Motor neuron (in vitro differentiated cells): ENCODE measurements at regions not wholly inside any gene's neighbourhood (a gene's known extent, or its start where the extent isn't known, plus 50 kb on each side); places are given as distances from the start of the nearest gene placed in this dataset.
"Not testable (repeated sequence)": the region's sequence is repeated elsewhere in the genome, so short reads cannot be mapped to it uniquely, and the experiment has no call there.

ENCODE experiments used
- ATAC-seq, 8 experiments: fragments of 200-7000 bp; cut with Tn5 transposase; replicated peaks in 6 of 8; 2 replicates each; pipeline ENCODE4 v1.8.0; 2021; ENCODE audit warnings: mild to moderate bottlenecking in 8 of 8, moderate library complexity in 8 of 8
- H3K27ac ChIP-seq, 2 donors: fragments of 250-450 bp; sonication (Bioruptor Pico); 2 replicates each; pipeline ENCODE4 v1.9.0; 2021; ENCODE audit warnings: antibody characterized with exemption in 2 of 2, mild to moderate bottlenecking in 2 of 2, moderate library complexity in 1 of 2
- H3K4me1 ChIP-seq, 2 donors: fragments of 250-450 bp; sonication (Bioruptor Pico); replicated peaks in 1 of 2; 2 replicates each; pipeline ENCODE4 v1.6.1; 2021; ENCODE audit warnings: antibody characterized with exemption in 2 of 2, mild to moderate bottlenecking in 2 of 2, moderate library complexity in 1 of 2
- H3K4me3 ChIP-seq, 5 donors: fragments of 250-450 bp; sonication (Bioruptor Pico); 2 replicates each; pipeline ENCODE4 v1.9.0; 2021; ENCODE audit warnings: antibody characterized with exemption in 5 of 5, mild to moderate bottlenecking in 5 of 5, moderate library complexity in 4 of 5
- WGBS, 10 experiments: fragments of 450-650 bp; shearing (Covaris generic); methylation state at CpG; one replicate each; pipeline ENCODE4 v1.0.0; 2022; 5-methylcytosine and 5-hydroxymethylcytosine counted together
- in situ Hi-C, 9 experiments: fragments of 400-800 bp; cut with MboI; loops; one replicate each; pipeline ENCODE4 v1.15.0; 2021; ENCODE audit warnings: low sequenced_read_pairs in 9 of 9, low pct_unique_long_range_greater_than_20kb in 2 of 9; ENCODE audit not compliant: unreplicated experiment in 9 of 9

DNA sequence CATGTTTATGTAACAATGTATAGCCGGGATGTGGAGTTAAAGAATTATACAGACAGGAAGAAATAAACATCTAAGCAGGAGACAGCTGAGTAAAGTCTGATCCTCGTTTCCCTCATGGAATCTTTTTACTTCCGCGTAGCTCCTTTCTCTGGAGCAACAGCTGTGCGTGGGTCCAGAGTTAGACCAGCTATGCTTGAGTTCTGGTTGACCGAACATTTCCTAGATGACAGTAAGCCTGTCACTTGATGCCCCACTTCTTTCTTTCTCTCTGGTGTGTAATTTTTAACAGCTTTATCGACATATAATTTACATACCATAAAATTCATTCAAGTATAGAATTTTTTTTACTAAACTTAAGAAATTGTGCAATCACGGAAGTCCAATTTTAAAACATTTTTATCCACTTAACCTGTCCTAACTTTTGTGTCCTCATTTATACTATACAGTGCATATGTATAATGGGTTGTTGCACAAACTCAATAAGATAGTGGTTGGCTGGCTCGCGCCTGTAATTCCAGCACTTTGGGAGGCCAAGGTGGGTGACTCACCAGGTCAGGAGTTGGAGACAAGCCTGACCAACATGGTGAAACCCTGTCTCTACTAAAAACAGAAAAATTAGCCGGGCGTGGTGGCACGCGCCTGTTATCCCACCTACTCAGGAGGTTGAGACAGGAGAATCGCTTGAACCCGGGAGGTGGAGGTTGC is 58.5 kb upstream of the ABI1 start:
- in situ Hi-C loops, H3K27ac ChIP-seq, H3K4me1 ChIP-seq, H3K4me3 ChIP-seq, ATAC-seq: not testable (repeated sequence)
- 36 to 95% (median 67%) methylated on average over 1 to 12 of the region's 16 CpGs; no CpG with 5 or more reads in 1 of the 10 experiments for WGBS, 10 experiments

DNA sequence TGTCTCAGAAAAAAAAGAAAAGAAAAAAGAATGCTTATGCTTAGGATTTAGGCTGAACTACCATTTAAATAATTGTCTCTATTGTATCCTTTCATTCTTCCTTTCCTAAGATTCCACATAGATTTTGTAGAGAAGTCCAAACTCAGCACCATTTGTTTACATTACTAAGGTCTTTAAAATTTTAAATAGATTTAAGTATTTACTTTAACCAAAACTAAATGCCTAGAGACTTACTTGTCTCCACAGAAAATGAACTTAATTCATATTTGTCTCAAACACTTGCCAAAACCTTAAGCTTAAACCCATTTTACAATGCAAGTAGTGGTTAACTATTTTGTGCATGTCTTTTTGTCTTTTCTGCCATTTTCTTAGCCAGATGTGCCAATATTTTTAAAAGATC is 54.1 kb upstream of the ABI1 start:
- no peak overlapping the region for H3K27ac ChIP-seq
- no peak overlapping the region for H3K4me3 ChIP-seq
- ATAC-seq: no peak
- no peaks in the 10 kb centered on the region for H3K4me1 ChIP-seq
- in situ Hi-C loops: no loop called here

DNA sequence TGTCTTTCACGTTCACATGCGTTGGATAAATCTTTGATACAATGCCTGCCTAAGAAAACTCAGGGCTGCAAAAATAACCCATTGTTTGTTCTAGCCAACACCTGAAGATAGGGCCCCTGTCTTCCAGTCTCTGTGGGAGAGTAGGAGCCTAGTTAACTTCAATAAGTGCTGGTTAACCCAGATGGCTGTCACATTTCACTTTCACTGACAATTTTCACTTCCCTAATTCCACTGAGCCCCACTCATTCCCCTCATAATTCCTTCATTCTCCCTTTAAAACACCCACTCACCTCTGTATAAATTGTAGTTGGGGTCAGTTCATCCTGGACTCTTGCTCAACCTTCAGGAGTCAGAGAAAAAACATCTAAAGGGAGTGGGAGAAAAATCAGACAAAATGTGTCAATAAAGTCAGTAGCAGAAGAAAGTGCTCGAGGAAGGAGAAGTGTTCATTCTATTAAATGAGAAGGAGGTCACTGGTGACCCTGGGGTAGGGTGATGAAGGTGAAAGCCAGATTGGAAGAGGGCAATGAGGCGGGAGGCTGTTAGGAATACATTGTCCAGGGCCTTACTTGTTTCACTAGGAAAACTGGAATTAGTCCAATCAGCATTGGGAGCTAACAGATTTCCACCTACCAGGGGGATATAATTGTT is 51.2 kb upstream of the ABI1 start:
- in situ Hi-C loops: no loop called here
- no peak overlapping the region for H3K27ac ChIP-seq
- no peak for ATAC-seq
- H3K4me1 ChIP-seq: no peaks in the 10 kb centered on the region
- H3K4me3 ChIP-seq: no peak overlapping the region
- 21 to 100% (median 78%) methylated on average over 1 to 4 of the region's 4 CpGs for WGBS, 10 experiments
